Keratinocyte (primary cell): ENCODE measurements at regions not wholly inside any gene's neighbourhood (a gene's known extent, or its start where the extent isn't known, plus 50 kb on each side); places are given as distances from the start of the nearest gene placed in this dataset.

Experiments
- DNase-seq: peaks from one replicate; pipeline ENCODE4 v3.0.0-alpha.2; 2011; ENCODE audit warnings: low read depth, missing footprints, low spot score
- FAIRE-seq: peaks from 2 replicates; lab custom pipeline; 2011; peaks lifted over from hg19 to GRCh38; lab: Jason Lieb, UNC
- H2AFZ ChIP-seq: 2 replicates; pipeline ENCODE4 v1.6.0; 2012; ENCODE audit warnings: low read length, control low read depth, inconsistent platforms; ENCODE audit not compliant: control insufficient read depth
- H3K27ac ChIP-seq: 2 replicates; pipeline ENCODE4 v1.5.1; 2011; ENCODE audit warnings: low read length; ENCODE audit not compliant: control insufficient read depth, insufficient read depth
- H3K27me3 ChIP-seq: 3 replicates; pipeline ENCODE4 v1.6.0; 2011; ENCODE audit warnings: low read length; ENCODE audit not compliant: control insufficient read depth, insufficient read depth; ENCODE audit errors: extremely low read depth
- H3K36me3 ChIP-seq, 2 experiments: 2 replicates in 1 of 2; 3 replicates in 1 of 2; pipeline ENCODE4 v1.5.1; 2011; ENCODE audit warnings: low read length in 2 of 2, mild to moderate bottlenecking in 1 of 2; ENCODE audit not compliant: control insufficient read depth in 2 of 2, insufficient read depth in 2 of 2; ENCODE audit errors: extremely low read depth in 1 of 2
- H3K4me1 ChIP-seq: 3 replicates; pipeline ENCODE4 v1.5.1; 2011; ENCODE audit warnings: low read length; ENCODE audit not compliant: control insufficient read depth, insufficient read depth; ENCODE audit errors: extremely low read depth
- H3K4me2 ChIP-seq: 3 replicates; pipeline ENCODE4 v1.6.0; 2011; ENCODE audit warnings: low read depth, low read length; ENCODE audit not compliant: control insufficient read depth, insufficient read depth; ENCODE audit errors: extremely low read depth
- H3K4me3 ChIP-seq, 3 experiments: fragments of 200-600 bp in 1 of 3; sonication (generic) in 1 of 3; 2 replicates in 2 of 3; 3 replicates in 1 of 3; pipeline ENCODE4 v1.5.1; 2011 to 2016; ENCODE audit warnings: low read length in 3 of 3, mild to moderate bottlenecking in 3 of 3, control low read depth in 2 of 3, inconsistent platforms in 1 of 3, low read depth in 1 of 3, mixed read lengths in 1 of 3, mixed run types in 1 of 3, moderate library complexity in 1 of 3; ENCODE audit not compliant: control insufficient read depth in 2 of 3, insufficient read depth in 2 of 3; ENCODE audit errors: extremely low read depth in 1 of 3
- H3K79me2 ChIP-seq: 2 replicates; pipeline ENCODE4 v1.6.0; 2012; ENCODE audit warnings: low read length; ENCODE audit not compliant: control insufficient read depth, insufficient read depth
- H3K9ac ChIP-seq: 3 replicates; pipeline ENCODE4 v1.6.0; 2011; ENCODE audit warnings: low read length; ENCODE audit not compliant: control insufficient read depth, insufficient read depth; ENCODE audit errors: extremely low read depth
- H3K9me1 ChIP-seq: 3 replicates; pipeline ENCODE4 v1.6.0; 2011; ENCODE audit warnings: low read length; ENCODE audit not compliant: control insufficient read depth, insufficient read depth; ENCODE audit errors: extremely low read depth
- H3K9me3 ChIP-seq: 2 replicates; pipeline ENCODE4 v1.5.1; 2012; ENCODE audit warnings: low read depth, low read length; ENCODE audit not compliant: control insufficient read depth
- H4K20me1 ChIP-seq: 3 replicates; pipeline ENCODE4 v1.6.0; 2011; ENCODE audit warnings: low read length; ENCODE audit not compliant: control insufficient read depth, insufficient read depth; ENCODE audit errors: extremely low read depth
- CTCF ChIP-seq, 3 experiments: IDR thresholded peaks in 1 of 3; conservative IDR thresholded peaks in 1 of 3; optimal IDR thresholded peaks in 1 of 3; 2 replicates in 2 of 3; 3 replicates in 1 of 3; pipeline versions ENCODE3 to v1.5.1; 2011; ENCODE audit warnings: low read length in 3 of 3, mild to moderate bottlenecking in 3 of 3, moderate library complexity in 2 of 3, control low read depth in 1 of 3, inconsistent platforms in 1 of 3; ENCODE audit not compliant: insufficient read depth in 2 of 3; ENCODE audit errors: extremely low read depth in 1 of 3
- EZH2 ChIP-seq: IDR thresholded peaks from one replicate; pipeline ENCODE4 v1.6.1; 2012; ENCODE audit warnings: inconsistent platforms, mild to moderate bottlenecking, low read length, moderate library complexity
- dilution Hi-C: fragments of 300-500 bp; cut with MboI; formaldehyde crosslinking; loops from one replicate; pipeline ENCODE4 v1.7.0; 2020; ENCODE audit warnings: low sequenced_read_pairs; ENCODE audit not compliant: extremely low pct_ligation_motif_present

GRCh38 chr5:69006030-69006429 lies 87.8 kb upstream of the SLC30A5 start:
- FAIRE-seq: no peak
- dilution Hi-C loops: no loop called here

GRCh38 chr5:69007163-69007562 lies 86.7 kb upstream of the SLC30A5 start:
- FAIRE-seq: peak; percentile 13
- H3K9ac ChIP-seq: no peak overlapping the region
- no peak overlapping the region for H3K27ac ChIP-seq
- H2AFZ ChIP-seq: no peak overlapping the region
- H3K79me2 ChIP-seq: no peaks in the 10 kb centered on the region
- no peak for DNase-seq
- H3K9me3 ChIP-seq: no peaks in the 10 kb centered on the region
- no peak overlapping the region for H3K4me2 ChIP-seq
- H3K4me3 ChIP-seq: no peak overlapping the region
- dilution Hi-C loops: no loop called here
- no peaks in the 10 kb centered on the region for H4K20me1 ChIP-seq
- TF ChIP-seq EZH2: no peak
- TF ChIP-seq CTCF (optimal IDR thresholded peaks at IDR 0.05 in 1 of 3, IDR thresholded peaks at IDR 0.05 in 1 of 3, conservative IDR thresholded peaks at IDR 0.05 in 1 of 3; ENCODE audit: extremely low read depth in 1 of 3, insufficient read depth in 2 of 3, low read length in 3 of 3): no peak
- H3K9me1 ChIP-seq: no peaks in the 10 kb centered on the region
- H3K4me1 ChIP-seq: no peaks in the 10 kb centered on the region
- H3K27me3 ChIP-seq: peaks cover 4% of the 10 kb centered on the region
- no peaks in the 10 kb centered on the region for H3K36me3 ChIP-seq

More at GRCh38 chr5:69006030-69006429, 87.8 kb upstream of the SLC30A5 start:
- H3K9me1 ChIP-seq: no peaks in the 10 kb centered on the region
- H3K27me3 ChIP-seq: peaks cover 4% of the 10 kb centered on the region
- no peaks in the 10 kb centered on the region for H4K20me1 ChIP-seq
- no peaks in the 10 kb centered on the region for H3K9me3 ChIP-seq
- no peak overlapping the region for H3K9ac ChIP-seq
- no peak overlapping the region for H3K4me2 ChIP-seq
- no peaks in the 10 kb centered on the region for H3K79me2 ChIP-seq
- no peak for TF ChIP-seq EZH2
- TF ChIP-seq CTCF (optimal IDR thresholded peaks at IDR 0.05 in 1 of 3, IDR thresholded peaks at IDR 0.05 in 1 of 3, conservative IDR thresholded peaks at IDR 0.05 in 1 of 3; ENCODE audit: extremely low read depth in 1 of 3, insufficient read depth in 2 of 3, low read length in 3 of 3): no peak
- no peaks in the 10 kb centered on the region for H3K36me3 ChIP-seq
- no peak for DNase-seq
- no peak overlapping the region for H3K4me3 ChIP-seq
- no peak overlapping the region for H3K27ac ChIP-seq
- no peaks in the 10 kb centered on the region for H3K4me1 ChIP-seq
- no peak overlapping the region for H2AFZ ChIP-seq
